ENCODE measurements at regions not wholly inside any gene's neighbourhood (a gene's known extent, or its start where the extent isn't known, plus 50 kb on each side); places are given as distances from the start of the nearest gene placed in this dataset.

DNA sequence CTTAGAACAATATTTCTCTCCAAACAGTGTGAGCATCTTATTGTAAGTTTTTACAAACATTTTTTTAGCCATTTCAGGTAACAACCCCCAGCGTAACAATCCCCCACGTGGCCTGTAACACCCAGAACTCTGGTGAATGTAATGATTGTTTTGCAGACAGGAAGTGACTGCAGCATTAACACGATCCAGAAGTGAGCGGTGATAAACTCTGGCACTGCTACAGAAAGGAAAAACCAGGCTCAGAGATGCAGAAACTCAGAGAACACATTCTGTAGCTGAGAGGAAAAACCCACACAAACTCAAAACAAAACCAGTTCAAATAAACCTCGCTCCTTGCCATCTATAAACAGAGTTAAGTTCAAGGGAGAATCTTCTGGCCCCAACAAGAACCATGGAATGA, 285.7 kb downstream of the FGFR2 start:
- POLR2A ChIA-PET, result no interaction called here
- no TSS peak for BruUV-seq (replicated peaks)
- SMC1A ChIA-PET (ENCODE audit: uncharacterized antibody, unreplicated experiment), result no interaction called here
- RAD21 ChIA-PET (ENCODE audit: unreplicated experiment), result no interaction called here
- FAIRE-seq (no peak), DNase-seq (ENCODE audit: low read depth, low spot score) (no peak), ATAC-seq (no peak)
- 3% methylated on average over 5 of the region's 5 CpGs for WGBS (ENCODE audit: insufficient coverage, insufficient replicate concordance, low lambda C conversion rate, missing lambda C conversion rate)
- no peaks in the 10 kb centered on the region for H3K4me1 ChIP-seq (ENCODE audit: control insufficient read depth, insufficient read depth, low read length)
- CTCF ChIA-PET, result no interaction called here
- H2AFZ ChIP-seq (ENCODE audit: control insufficient read depth, low read depth, low read length), result no peak overlapping the region
- in situ Hi-C loops (cut with MboI) (no loop called here), intact Hi-C loops (cut with micrococcal nuclease; ENCODE audit: unreplicated experiment) (no loop called here)
- no peaks in the 10 kb centered on the region for H4K20me1 ChIP-seq (ENCODE audit: control insufficient read depth, insufficient read depth)
- TF ChIP-seq ZNF207 (IDR thresholded peaks at IDR 0.05; ENCODE audit: borderline replicate concordance) (no peak), MYC (IDR thresholded peaks at IDR 0.05; ENCODE audit: insufficient read depth, insufficient read length, insufficient replicate concordance, low read length, severe bottlenecking) (no peak), IKZF2 (IDR thresholded peaks at IDR 0.05) (no peak), HDGF (IDR thresholded peaks at IDR 0.05) (no peak), RCOR1 (conservative IDR thresholded peaks at IDR 0.05; ENCODE audit: low read depth, low read length) (no peak), MAX (IDR thresholded peaks at IDR 0.05; ENCODE audit: low read depth, low read length) (no peak), SMC3 (IDR thresholded peaks at IDR 0.05; ENCODE audit: borderline replicate concordance, low read length) (no peak), WRNIP1 (IDR thresholded peaks at IDR 0.05; ENCODE audit: borderline replicate concordance, low read depth, low read length) (no peak), RELA (IDR thresholded peaks at IDR 0.05; ENCODE audit: borderline replicate concordance, partially characterized antibody) (no peak), PAX5 (IDR thresholded peaks at IDR 0.05; ENCODE audit: borderline replicate concordance, low read depth, low read length) (no peak), FOXM1 (IDR thresholded peaks at IDR 0.05; ENCODE audit: low read depth, low read length) (no peak), HSF1 (IDR thresholded peaks at IDR 0.05; ENCODE audit: low read depth, low read length) (no peak)
- TF ChIP-seq, protein P1, sequence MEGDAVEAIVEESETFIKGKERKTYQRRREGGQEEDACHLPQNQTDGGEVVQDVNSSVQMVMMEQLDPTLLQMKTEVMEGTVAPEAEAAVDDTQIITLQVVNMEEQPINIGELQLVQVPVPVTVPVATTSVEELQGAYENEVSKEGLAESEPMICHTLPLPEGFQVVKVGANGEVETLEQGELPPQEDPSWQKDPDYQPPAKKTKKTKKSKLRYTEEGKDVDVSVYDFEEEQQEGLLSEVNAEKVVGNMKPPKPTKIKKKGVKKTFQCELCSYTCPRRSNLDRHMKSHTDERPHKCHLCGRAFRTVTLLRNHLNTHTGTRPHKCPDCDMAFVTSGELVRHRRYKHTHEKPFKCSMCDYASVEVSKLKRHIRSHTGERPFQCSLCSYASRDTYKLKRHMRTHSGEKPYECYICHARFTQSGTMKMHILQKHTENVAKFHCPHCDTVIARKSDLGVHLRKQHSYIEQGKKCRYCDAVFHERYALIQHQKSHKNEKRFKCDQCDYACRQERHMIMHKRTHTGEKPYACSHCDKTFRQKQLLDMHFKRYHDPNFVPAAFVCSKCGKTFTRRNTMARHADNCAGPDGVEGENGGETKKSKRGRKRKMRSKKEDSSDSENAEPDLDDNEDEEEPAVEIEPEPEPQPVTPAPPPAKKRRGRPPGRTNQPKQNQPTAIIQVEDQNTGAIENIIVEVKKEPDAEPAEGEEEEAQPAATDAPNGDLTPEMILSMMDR (IDR thresholded peaks at IDR 0.05 in 2 of 3, conservative IDR thresholded peaks at IDR 0.05 in 1 of 3; ENCODE audit: control insufficient read depth in 2 of 3, extremely low read depth in 1 of 3, insufficient read depth in 1 of 3, low read depth in 3 of 3, low read length in 3 of 3), result no peak
- TF ChIP-seq, protein P2, sequence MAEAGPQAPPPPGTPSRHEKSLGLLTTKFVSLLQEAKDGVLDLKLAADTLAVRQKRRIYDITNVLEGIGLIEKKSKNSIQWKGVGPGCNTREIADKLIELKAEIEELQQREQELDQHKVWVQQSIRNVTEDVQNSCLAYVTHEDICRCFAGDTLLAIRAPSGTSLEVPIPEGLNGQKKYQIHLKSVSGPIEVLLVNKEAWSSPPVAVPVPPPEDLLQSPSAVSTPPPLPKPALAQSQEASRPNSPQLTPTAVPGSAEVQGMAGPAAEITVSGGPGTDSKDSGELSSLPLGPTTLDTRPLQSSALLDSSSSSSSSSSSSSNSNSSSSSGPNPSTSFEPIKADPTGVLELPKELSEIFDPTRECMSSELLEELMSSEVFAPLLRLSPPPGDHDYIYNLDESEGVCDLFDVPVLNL (IDR thresholded peaks at IDR 0.05; ENCODE audit: low read depth, low read length), result no peak
- TF ChIP-seq, protein P3, sequence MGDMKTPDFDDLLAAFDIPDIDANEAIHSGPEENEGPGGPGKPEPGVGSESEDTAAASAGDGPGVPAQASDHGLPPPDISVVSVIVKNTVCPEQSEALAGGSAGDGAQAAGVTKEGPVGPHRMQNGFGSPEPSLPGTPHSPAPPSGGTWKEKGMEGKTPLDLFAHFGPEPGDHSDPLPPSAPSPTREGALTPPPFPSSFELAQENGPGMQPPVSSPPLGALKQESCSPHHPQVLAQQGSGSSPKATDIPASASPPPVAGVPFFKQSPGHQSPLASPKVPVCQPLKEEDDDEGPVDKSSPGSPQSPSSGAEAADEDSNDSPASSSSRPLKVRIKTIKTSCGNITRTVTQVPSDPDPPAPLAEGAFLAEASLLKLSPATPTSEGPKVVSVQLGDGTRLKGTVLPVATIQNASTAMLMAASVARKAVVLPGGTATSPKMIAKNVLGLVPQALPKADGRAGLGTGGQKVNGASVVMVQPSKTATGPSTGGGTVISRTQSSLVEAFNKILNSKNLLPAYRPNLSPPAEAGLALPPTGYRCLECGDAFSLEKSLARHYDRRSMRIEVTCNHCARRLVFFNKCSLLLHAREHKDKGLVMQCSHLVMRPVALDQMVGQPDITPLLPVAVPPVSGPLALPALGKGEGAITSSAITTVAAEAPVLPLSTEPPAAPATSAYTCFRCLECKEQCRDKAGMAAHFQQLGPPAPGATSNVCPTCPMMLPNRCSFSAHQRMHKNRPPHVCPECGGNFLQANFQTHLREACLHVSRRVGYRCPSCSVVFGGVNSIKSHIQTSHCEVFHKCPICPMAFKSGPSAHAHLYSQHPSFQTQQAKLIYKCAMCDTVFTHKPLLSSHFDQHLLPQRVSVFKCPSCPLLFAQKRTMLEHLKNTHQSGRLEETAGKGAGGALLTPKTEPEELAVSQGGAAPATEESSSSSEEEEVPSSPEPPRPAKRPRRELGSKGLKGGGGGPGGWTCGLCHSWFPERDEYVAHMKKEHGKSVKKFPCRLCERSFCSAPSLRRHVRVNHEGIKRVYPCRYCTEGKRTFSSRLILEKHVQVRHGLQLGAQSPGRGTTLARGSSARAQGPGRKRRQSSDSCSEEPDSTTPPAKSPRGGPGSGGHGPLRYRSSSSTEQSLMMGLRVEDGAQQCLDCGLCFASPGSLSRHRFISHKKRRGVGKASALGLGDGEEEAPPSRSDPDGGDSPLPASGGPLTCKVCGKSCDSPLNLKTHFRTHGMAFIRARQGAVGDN (IDR thresholded peaks at IDR 0.05), result no peak
- no peak overlapping the region for H3K27ac ChIP-seq (ENCODE audit: control insufficient read depth, insufficient read depth)
- no peaks in the 10 kb centered on the region for H3K27me3 ChIP-seq (replicated peaks in 1 of 2; ENCODE audit: control insufficient read depth in 2 of 2, insufficient read depth in 2 of 2, low read length in 1 of 2)
- H3K4me3 ChIP-seq, result no peak overlapping the region
- H3K9ac ChIP-seq (ENCODE audit: control insufficient read depth, insufficient read depth, low read length), result no peak overlapping the region
- no peak overlapping the region for H3K4me2 ChIP-seq (ENCODE audit: control insufficient read depth, insufficient read depth)
- H3K36me3 ChIP-seq (ENCODE audit: control insufficient read depth in 2 of 2, insufficient read depth in 2 of 2, low read length in 1 of 2), result no peaks in the 10 kb centered on the region
- H3K9me3 ChIP-seq (replicated peaks; ENCODE audit: control insufficient read depth, insufficient read depth, low read length), result no peaks in the 10 kb centered on the region
- no peaks in the 10 kb centered on the region for H3K79me2 ChIP-seq (ENCODE audit: control insufficient read depth, insufficient read depth, low read length)

Data from GM12878 (cell line).